Stomach smooth muscle (tissue), 2 donors: ENCODE measurements at regions not wholly inside any gene's neighbourhood (a gene's known extent, or its start where the extent isn't known, plus 50 kb on each side); places are given as distances from the start of the nearest gene placed in this dataset.

Experiments
- H3K27ac ChIP-seq: one replicate; pipeline ENCODE4 v1.7.0; 2013; ENCODE audit warnings: mild to moderate bottlenecking, low read length, inconsistent platforms
- H3K27me3 ChIP-seq, 2 donors: one replicate each; pipeline ENCODE4 v1.7.0; 2013; ENCODE audit warnings: low read length in 2 of 2; ENCODE audit not compliant: insufficient read depth in 2 of 2, control insufficient read depth in 1 of 2
- H3K36me3 ChIP-seq, 2 donors: one replicate each; pipeline ENCODE4 v1.7.0; 2013; ENCODE audit warnings: low read length in 2 of 2; ENCODE audit not compliant: control insufficient read depth in 2 of 2, insufficient read depth in 2 of 2
- H3K4me1 ChIP-seq: one replicate; pipeline ENCODE4 v1.7.0; 2013; ENCODE audit warnings: low read length; ENCODE audit not compliant: control insufficient read depth, insufficient read depth
- H3K4me3 ChIP-seq, 2 donors: one replicate each; pipeline ENCODE4 v1.7.0; 2013; ENCODE audit warnings: low read length in 2 of 2
- H3K9ac ChIP-seq, 2 donors: one replicate each; pipeline ENCODE4 v1.7.0; 2013; ENCODE audit warnings: low read length in 2 of 2, mild to moderate bottlenecking in 1 of 2
- H3K9me3 ChIP-seq, 2 donors: one replicate each; pipeline ENCODE4 v1.7.0; 2013; ENCODE audit warnings: low read length in 2 of 2; ENCODE audit not compliant: control insufficient read depth in 2 of 2
- donor health status: healthy.
- donor health status: Pancreatic carcinoma.

DNA sequence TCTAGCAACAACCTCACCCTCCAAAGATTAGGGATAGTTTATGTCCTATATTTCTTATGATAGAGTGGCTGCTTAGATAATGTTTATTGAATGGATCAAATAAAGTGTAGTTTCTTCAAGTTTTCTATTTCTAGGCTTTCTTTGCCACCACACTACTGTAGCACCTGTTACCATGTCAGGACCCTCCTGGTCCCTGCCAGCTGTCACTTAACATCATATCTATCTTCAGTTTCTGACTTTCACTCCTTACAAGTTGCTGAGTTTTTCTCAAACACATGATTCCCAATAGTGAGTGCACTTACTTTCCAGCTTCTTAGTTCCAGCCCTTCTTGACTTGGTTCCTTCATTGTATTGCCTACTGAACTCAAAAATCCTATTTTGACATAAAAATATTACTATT, 593.9 kb upstream of the PITX2 start:
- H3K4me3 ChIP-seq: no peak overlapping the region
- no peaks in the 10 kb centered on the region for H3K27me3 ChIP-seq
- no peaks in the 10 kb centered on the region for H3K9me3 ChIP-seq
- H3K4me1 ChIP-seq: no peaks in the 10 kb centered on the region
- no peak overlapping the region for H3K27ac ChIP-seq
- no peaks in the 10 kb centered on the region for H3K36me3 ChIP-seq
- no peak overlapping the region for H3K9ac ChIP-seq

DNA sequence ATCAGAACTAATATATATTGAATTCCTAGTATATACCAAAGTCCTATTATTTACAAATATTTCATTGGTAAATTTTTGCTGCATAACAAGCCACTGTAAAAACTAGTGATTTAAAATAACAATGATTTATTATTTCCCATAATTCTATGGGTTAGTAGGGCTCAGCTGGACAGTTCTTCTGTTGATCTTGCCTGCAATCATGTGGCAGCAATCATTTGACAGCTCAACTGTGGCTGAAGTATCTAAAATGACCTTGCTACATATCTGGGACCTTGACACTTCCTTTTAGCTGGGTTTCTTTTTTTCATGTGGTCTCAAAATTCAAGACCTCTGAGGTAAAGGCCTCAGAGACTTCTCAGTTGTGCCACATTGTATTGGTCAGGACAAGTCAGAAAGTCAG, 598.5 kb upstream of the PITX2 start:
- H3K27ac ChIP-seq: no peak overlapping the region
- H3K4me1 ChIP-seq: no peaks in the 10 kb centered on the region
- H3K9me3 ChIP-seq: no peaks in the 10 kb centered on the region
- H3K27me3 ChIP-seq: no peaks in the 10 kb centered on the region
- H3K4me3 ChIP-seq: no peak overlapping the region
- no peaks in the 10 kb centered on the region for H3K36me3 ChIP-seq
- no peak overlapping the region for H3K9ac ChIP-seq

DNA sequence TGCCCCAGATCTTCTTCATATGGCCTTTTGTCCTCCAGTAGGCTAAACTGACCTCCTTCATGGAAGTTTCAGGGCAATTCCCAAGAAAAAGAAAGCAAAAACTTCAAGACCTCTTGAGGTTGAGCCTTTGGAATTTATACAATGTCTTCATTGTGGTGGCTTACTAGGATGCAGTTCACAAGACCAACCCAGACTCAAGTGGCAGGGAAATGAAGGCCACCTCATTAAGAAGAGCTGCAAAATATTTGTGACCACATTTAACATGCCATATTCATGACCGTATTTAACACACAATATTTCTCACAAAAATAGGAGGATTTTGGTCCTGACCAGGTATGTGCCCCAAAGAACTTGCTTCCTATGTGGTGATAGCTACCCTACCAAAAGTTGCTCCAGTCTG, 605.5 kb upstream of the PITX2 start:
- Histone ChIP-seq H3K27me3 (no peaks in the 10 kb centered on the region), H3K4me3 (no peak overlapping the region), H3K9ac (no peak overlapping the region), H3K4me1 (no peaks in the 10 kb centered on the region), H3K9me3 (no peaks in the 10 kb centered on the region), H3K36me3 (no peaks in the 10 kb centered on the region), H3K27ac (no peak overlapping the region)

DNA sequence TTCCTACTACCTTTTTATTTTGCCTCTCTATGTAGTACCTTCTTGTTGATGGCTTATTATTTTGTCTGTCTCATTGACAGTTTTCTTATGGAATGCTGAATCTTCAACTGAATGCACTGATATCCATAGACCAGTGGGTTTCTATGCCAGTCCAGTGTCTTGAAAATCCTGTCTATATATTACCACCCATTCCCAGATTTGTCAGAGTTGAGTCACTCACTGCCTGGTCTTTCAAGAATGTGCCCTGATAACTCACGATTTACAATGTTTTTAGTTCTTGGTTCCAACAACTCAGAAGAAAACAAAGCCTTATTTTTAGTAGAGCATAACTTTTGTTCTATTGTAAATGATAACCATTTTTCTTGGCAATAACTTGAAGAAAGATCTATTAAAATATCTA, 606.0 kb upstream of the PITX2 start:
- H3K9me3 ChIP-seq: no peaks in the 10 kb centered on the region
- no peak overlapping the region for H3K9ac ChIP-seq
- H3K27me3 ChIP-seq: no peaks in the 10 kb centered on the region
- no peak overlapping the region for H3K4me3 ChIP-seq
- no peaks in the 10 kb centered on the region for H3K4me1 ChIP-seq
- no peak overlapping the region for H3K27ac ChIP-seq
- no peaks in the 10 kb centered on the region for H3K36me3 ChIP-seq

DNA sequence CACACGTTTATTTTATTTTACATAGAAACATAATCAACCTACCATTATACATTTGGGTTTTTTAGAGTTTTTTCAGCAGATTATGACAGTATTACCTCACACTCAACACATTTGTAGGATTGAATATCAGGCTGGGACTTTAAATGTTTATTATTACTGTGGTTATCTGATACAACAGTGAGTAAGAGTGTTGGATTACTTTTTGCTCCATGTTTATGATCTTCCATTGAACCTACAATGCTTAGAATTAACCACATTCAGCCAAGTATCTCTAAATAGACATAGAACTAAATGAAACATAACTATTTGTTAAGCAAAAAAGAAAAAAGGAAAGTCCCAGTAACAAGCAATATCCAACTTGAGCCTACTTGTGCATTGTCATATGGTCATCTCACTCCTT, 607.4 kb upstream of the PITX2 start:
- Histone ChIP-seq H3K4me1 (no peaks in the 10 kb centered on the region), H3K4me3 (no peak overlapping the region), H3K9me3 (no peaks in the 10 kb centered on the region), H3K9ac (no peak overlapping the region), H3K36me3 (no peaks in the 10 kb centered on the region), H3K27ac (no peak overlapping the region), H3K27me3 (no peaks in the 10 kb centered on the region)

DNA sequence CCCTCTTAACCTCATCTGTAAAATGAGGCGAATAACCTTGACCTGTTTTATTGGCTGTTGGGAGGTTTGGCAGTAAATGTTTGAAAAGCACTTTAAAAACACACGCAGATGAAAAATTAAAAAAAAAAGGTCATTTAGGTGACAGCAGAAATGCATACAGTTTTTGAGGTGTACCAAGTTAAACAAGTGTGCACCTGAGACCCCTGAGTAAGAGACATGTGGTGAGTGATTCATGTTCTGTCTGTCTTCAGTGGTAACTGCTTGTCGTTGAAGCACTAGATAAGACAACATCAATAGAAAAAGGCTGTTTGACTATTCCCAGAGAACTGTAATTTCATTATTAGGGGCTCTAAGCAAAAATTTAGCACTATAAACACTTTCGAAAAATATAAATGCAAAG, 608.4 kb upstream of the PITX2 start:
- H3K9me3 ChIP-seq: no peaks in the 10 kb centered on the region
- no peak overlapping the region for H3K9ac ChIP-seq
- H3K36me3 ChIP-seq: no peaks in the 10 kb centered on the region
- H3K27me3 ChIP-seq: no peaks in the 10 kb centered on the region
- no peaks in the 10 kb centered on the region for H3K4me1 ChIP-seq
- H3K4me3 ChIP-seq: no peak overlapping the region
- H3K27ac ChIP-seq: no peak overlapping the region

DNA sequence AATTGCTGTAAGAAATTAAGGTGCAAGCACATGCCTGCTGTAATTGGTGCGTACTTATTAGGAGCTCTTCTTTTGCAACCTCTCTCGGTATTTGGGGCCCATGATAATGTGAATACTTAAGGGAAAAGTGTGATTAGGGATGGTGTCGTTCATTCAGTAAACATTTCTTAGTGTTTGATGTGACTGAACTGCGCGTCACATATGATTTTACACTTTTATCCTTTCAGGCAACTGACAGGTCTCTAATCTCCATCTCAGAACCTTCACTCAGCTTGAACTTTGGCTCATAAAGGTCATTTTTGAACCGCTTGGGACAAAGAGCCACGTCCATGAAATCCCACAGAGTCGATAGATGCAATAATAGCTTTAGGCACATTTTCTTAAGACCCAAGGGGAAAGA, 612.1 kb upstream of the PITX2 start:
- Histone ChIP-seq H3K9ac (no peak overlapping the region), H3K4me3 (no peak overlapping the region), H3K4me1 (no peaks in the 10 kb centered on the region), H3K9me3 (no peaks in the 10 kb centered on the region), H3K36me3 (no peaks in the 10 kb centered on the region), H3K27ac (no peak overlapping the region), H3K27me3 (no peaks in the 10 kb centered on the region)

DNA sequence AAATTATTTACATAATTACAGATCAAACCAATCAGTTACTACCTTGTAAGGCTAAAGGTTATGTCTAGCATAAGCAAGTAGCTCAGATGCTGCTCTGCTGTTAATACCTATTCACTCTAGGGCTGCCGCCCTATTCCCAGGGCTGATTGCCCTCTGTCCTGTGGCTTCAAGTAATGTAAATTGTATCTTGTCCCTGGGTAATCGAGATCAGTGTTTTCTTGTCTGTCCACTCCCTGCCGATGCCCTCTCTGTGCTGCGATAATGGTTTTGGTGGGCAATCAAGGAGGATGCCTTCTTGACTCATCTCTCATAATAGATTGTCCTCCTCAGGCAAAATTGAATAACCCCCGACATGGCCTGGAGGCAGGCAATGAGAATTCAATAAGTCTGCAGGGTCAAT, 641.0 kb upstream of the PITX2 start:
- H3K27me3 ChIP-seq: no peaks in the 10 kb centered on the region
- no peak overlapping the region for H3K4me3 ChIP-seq
- no peak overlapping the region for H3K27ac ChIP-seq
- H3K9me3 ChIP-seq: no peaks in the 10 kb centered on the region
- no peaks in the 10 kb centered on the region for H3K4me1 ChIP-seq
- H3K36me3 ChIP-seq: no peaks in the 10 kb centered on the region
- no peak overlapping the region for H3K9ac ChIP-seq

DNA sequence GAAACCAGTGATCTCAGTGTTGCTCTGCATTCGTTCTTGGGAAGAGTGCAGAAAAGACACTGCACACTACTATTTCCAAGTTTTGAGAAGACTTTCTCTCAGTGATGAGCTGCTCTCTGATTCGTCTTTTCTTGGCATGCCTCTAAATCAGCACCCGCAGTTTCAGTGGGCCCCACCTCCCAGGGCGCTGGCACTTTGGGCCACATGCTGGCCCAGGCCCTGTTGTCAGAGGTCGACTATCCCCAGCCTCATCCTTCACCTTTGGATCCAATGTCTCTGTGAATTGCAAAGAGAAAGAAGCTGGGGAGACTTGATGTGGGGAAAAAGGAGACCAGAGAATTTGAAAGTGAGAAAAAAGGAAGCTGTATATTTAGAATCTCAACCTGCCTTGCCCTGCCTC, 644.1 kb upstream of the PITX2 start:
- H3K4me1 ChIP-seq: no peaks in the 10 kb centered on the region
- no peaks in the 10 kb centered on the region for H3K36me3 ChIP-seq
- H3K27ac ChIP-seq: no peak overlapping the region
- no peaks in the 10 kb centered on the region for H3K27me3 ChIP-seq
- H3K9ac ChIP-seq: no peak overlapping the region
- H3K4me3 ChIP-seq: no peak overlapping the region
- no peaks in the 10 kb centered on the region for H3K9me3 ChIP-seq

DNA sequence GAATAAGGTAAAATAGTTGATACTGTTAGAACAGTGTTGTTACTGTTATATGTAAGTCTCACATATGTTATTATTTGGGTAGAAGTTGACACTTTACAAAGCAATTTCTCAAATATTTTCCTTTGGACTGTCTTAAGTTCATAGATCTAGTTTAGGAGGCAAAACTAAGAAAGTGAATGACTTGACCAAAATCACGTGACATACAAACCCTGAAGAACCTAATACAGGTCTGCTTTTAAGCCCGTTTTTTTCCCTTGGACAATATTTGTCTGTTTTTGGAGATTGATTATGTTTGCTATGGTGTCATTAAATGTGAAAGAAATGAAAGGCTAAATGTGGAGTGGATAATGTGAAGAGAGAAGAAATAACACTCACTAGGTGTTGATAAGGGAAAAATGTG, 644.9 kb upstream of the PITX2 start:
- Histone ChIP-seq H3K9ac (no peak overlapping the region), H3K4me3 (no peak overlapping the region), H3K9me3 (no peaks in the 10 kb centered on the region), H3K4me1 (no peaks in the 10 kb centered on the region), H3K27ac (no peak overlapping the region), H3K36me3 (no peaks in the 10 kb centered on the region), H3K27me3 (no peaks in the 10 kb centered on the region)

DNA sequence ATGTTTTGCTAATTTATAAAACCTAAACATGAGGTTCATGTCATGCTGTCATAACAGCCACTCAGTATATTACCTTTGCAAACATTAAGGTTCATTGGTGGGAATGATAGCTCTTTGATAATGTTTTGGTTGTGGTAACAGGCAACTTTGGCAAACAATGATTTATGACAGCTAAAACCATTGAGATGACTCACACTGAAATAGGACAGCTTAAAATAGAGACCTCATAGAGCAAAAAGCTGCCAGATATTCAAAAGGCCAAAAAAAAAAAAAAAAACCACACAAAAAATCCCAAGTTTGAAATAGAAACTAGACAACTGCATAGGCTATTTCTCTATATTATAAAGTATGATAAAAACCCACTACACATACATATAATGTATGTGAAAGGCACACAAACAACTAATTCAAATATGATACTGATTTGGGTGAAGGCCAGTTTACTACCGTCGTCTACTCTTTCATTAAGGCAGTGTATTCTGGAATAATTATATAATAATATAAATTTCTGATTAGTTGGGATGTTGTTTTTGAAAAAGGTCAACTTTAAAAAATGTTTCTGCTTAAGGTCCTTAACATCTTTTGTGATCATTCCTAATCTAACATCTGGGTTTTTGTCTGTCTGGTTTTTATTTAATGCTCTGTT, 646.0 kb upstream of the PITX2 start:
- Histone ChIP-seq H3K4me1 (no peaks in the 10 kb centered on the region), H3K36me3 (no peaks in the 10 kb centered on the region), H3K4me3 (no peak overlapping the region), H3K27ac (no peak overlapping the region), H3K9ac (no peak overlapping the region), H3K27me3 (no peaks in the 10 kb centered on the region), H3K9me3 (no peaks in the 10 kb centered on the region)
